Left colon (tissue), 2 donors: ENCODE measurements at regions not wholly inside any gene's neighbourhood (a gene's known extent, or its start where the extent isn't known, plus 50 kb on each side); places are given as distances from the start of the nearest gene placed in this dataset.
A peak's percentile ranks its signal among the peaks of the same experiment; 100 is the strongest.
"Not testable (repeated sequence)": the region's sequence is repeated elsewhere in the genome, so short reads cannot be mapped to it uniquely, and the experiment has no call there.

ENCODE experiments used
- ATAC-seq: fragments of 200-7000 bp; cut with Tn5 transposase; one replicate; pipeline ENCODE4 v1.9.1; 2020; ENCODE audit warnings: mild to moderate bottlenecking, moderate library complexity
- DNase-seq, 2 donors: peaks; one replicate each; pipeline ENCODE4 v3.0.0-alpha.2; 2020
- intact Hi-C, 2 donors: fragments of 100-400 bp; cut with DNase I in 1 of 2; cut with micrococcal nuclease in 1 of 2; formaldehyde crosslinking; loops; one replicate each; pipeline versions ENCODE4 v1.11.2 to v1.14.0; 2022; cut with DNase I, micrococcal nuclease
- donor health status: DM: no; HTN: no; CAD: no.
- donor health status: DM: yes; HTN: yes; CAD: no.

- no peak for ATAC-seq
- intact Hi-C loops = no loop called here
- DNase-seq = no peak
Observed at GRCh38 chr2:187093771-187094412, 244.9 kb upstream of the ZSWIM2 start.

GRCh38 chr2:187091664-187092063 lies 242.7 kb upstream of the ZSWIM2 start:
- intact Hi-C loops = no loop called here
- ATAC-seq (no peak), DNase-seq (no peak)

GRCh38 chr2:187084524-187084923 lies 235.6 kb upstream of the ZSWIM2 start:
- no peak for DNase-seq
- no peak for ATAC-seq
- intact Hi-C loops = no loop called here

- intact Hi-C loops = no loop called here
- ATAC-seq = no peak
Observed at GRCh38 chr2:187081461-187081860, 232.5 kb upstream of the ZSWIM2 start.

GRCh38 chr2:187079901-187080300 lies 230.9 kb upstream of the ZSWIM2 start:
- DNase-seq = no peak
- intact Hi-C loops = no loop called here
- ATAC-seq = no peak

More at GRCh38 chr2:187081461-187081860, 232.5 kb upstream of the ZSWIM2 start:
- DNase-seq = no peak

GRCh38 chr2:187078297-187078696 lies 229.3 kb upstream of the ZSWIM2 start:
- ATAC-seq (no peak), DNase-seq (no peak)
- intact Hi-C loops = no loop called here

- intact Hi-C loops = no loop called here
- DNase-seq = no peak
Observed at GRCh38 chr2:187075671-187076070, 226.7 kb upstream of the ZSWIM2 start.

GRCh38 chr2:187075199-187075635 lies 226.2 kb upstream of the ZSWIM2 start:
- peak; percentile 37 to 64 for DNase-seq
- ATAC-seq = peak; percentile 99
- intact Hi-C loops = no loop called here

More at GRCh38 chr2:187075671-187076070, 226.7 kb upstream of the ZSWIM2 start:
- no peak for ATAC-seq

- ATAC-seq = no peak
- DNase-seq = no peak
- intact Hi-C loops = no loop called here
Observed at GRCh38 chr2:187058198-187058597, 209.2 kb upstream of the ZSWIM2 start.

- no peak for ATAC-seq
- intact Hi-C loops = no loop called here
- DNase-seq = no peak
Observed at GRCh38 chr2:187057466-187057865, 208.5 kb upstream of the ZSWIM2 start.

- intact Hi-C loops = no loop called here
- DNase-seq = no peak
- no peak for ATAC-seq
Observed at GRCh38 chr2:187056416-187057334, 207.7 kb upstream of the ZSWIM2 start.

GRCh38 chr2:187055463-187055862 lies 206.5 kb upstream of the ZSWIM2 start:
- intact Hi-C loops = no loop called here
- DNase-seq = no peak
- ATAC-seq = no peak

- ATAC-seq (no peak), DNase-seq (no peak)
- intact Hi-C loops = no loop called here
Observed at GRCh38 chr2:187054501-187055319, 205.7 kb upstream of the ZSWIM2 start.

- no peak for DNase-seq
- intact Hi-C loops = no loop called here
- ATAC-seq = no peak
Observed at GRCh38 chr2:187051350-187051749, 202.4 kb upstream of the ZSWIM2 start.

GRCh38 chr2:187050409-187050998 lies 201.5 kb upstream of the ZSWIM2 start:
- no peak for DNase-seq
- no peak for ATAC-seq
- intact Hi-C loops = no loop called here

GRCh38 chr2:187037310-187037709 lies 188.3 kb upstream of the ZSWIM2 start:
- DNase-seq = no peak
- intact Hi-C loops = no loop called here
- ATAC-seq = no peak

- ATAC-seq (no peak), DNase-seq (no peak)
- intact Hi-C loops = no loop called here
Observed at GRCh38 chr2:187034434-187034833, 185.5 kb upstream of the ZSWIM2 start.

- no peak for ATAC-seq
- intact Hi-C loops = no loop called here
- DNase-seq = no peak
Observed at GRCh38 chr2:187024739-187025138, 175.8 kb upstream of the ZSWIM2 start.

- not testable (repeated sequence) for DNase-seq, ATAC-seq
Observed at GRCh38 chr2:187023996-187024395, 175.0 kb upstream of the ZSWIM2 start.

More at GRCh38 chr2:187023996-187024395, 175.0 kb upstream of the ZSWIM2 start:
- intact Hi-C loops = not testable (repeated sequence)
